ENCODE measurements at regions not wholly inside any gene's neighbourhood (a gene's known extent, or its start where the extent isn't known, plus 50 kb on each side); places are given as distances from the start of the nearest gene placed in this dataset.

GRCh38 chr22:47716890-47717615, 954.6 kb downstream of the TBC1D22A start:
- no peak overlapping the region for H3K27ac ChIP-seq

GRCh38 chr22:47715866-47716578, 953.6 kb downstream of the TBC1D22A start:
- no peak for TF ChIP-seq ZFX (IDR thresholded peaks at IDR 0.05; ENCODE audit: borderline replicate concordance)
- TF ChIP-seq, protein P1, sequence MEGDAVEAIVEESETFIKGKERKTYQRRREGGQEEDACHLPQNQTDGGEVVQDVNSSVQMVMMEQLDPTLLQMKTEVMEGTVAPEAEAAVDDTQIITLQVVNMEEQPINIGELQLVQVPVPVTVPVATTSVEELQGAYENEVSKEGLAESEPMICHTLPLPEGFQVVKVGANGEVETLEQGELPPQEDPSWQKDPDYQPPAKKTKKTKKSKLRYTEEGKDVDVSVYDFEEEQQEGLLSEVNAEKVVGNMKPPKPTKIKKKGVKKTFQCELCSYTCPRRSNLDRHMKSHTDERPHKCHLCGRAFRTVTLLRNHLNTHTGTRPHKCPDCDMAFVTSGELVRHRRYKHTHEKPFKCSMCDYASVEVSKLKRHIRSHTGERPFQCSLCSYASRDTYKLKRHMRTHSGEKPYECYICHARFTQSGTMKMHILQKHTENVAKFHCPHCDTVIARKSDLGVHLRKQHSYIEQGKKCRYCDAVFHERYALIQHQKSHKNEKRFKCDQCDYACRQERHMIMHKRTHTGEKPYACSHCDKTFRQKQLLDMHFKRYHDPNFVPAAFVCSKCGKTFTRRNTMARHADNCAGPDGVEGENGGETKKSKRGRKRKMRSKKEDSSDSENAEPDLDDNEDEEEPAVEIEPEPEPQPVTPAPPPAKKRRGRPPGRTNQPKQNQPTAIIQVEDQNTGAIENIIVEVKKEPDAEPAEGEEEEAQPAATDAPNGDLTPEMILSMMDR (IDR thresholded peaks at IDR 0.05): no peak
- no peak overlapping the region for H3K27ac ChIP-seq

More at GRCh38 chr22:47716890-47717615, 954.6 kb downstream of the TBC1D22A start:
- no peak for TF ChIP-seq ZFX (IDR thresholded peaks at IDR 0.05; ENCODE audit: borderline replicate concordance)
- TF ChIP-seq, protein P1 (IDR thresholded peaks at IDR 0.05): no peak

DNA sequence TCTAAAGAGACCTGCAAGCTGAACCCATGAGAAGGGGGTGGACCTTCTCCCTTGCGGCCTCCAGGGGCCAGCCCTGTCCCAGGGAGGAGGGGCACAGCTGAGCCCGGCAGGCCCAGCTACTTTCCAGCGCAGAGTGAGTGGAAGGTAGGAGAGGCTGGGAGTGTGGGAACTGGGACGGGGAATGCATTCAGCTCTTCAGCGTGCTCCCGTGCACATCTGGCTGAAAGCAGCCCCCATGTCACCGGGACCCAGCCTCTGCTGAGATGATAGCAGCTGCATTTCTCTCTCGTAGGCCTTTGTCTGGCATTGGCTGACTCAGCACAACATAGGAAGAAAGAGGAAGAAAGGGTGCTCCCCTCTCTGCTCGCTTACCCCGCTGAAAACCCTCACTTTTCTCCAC, 951.5 kb downstream of the TBC1D22A start:
- H3K27ac ChIP-seq: no peak overlapping the region
- TF ChIP-seq, protein P1 (IDR thresholded peaks at IDR 0.05): no peak
- TF ChIP-seq ZFX (IDR thresholded peaks at IDR 0.05; ENCODE audit: borderline replicate concordance): no peak

GRCh38 chr22:47710135-47710534, 947.7 kb downstream of the TBC1D22A start:
- H3K27ac ChIP-seq: no peak overlapping the region
- no peak for TF ChIP-seq ZFX (IDR thresholded peaks at IDR 0.05; ENCODE audit: borderline replicate concordance)
- TF ChIP-seq, protein P1 (IDR thresholded peaks at IDR 0.05): no peak

- no peak for TF ChIP-seq ZFX (IDR thresholded peaks at IDR 0.05; ENCODE audit: borderline replicate concordance)
- TF ChIP-seq, protein P1 (IDR thresholded peaks at IDR 0.05): no peak
- H3K27ac ChIP-seq: no peak overlapping the region
Measured at GRCh38 chr22:47705350-47705749, 942.9 kb downstream of the TBC1D22A start.

DNA sequence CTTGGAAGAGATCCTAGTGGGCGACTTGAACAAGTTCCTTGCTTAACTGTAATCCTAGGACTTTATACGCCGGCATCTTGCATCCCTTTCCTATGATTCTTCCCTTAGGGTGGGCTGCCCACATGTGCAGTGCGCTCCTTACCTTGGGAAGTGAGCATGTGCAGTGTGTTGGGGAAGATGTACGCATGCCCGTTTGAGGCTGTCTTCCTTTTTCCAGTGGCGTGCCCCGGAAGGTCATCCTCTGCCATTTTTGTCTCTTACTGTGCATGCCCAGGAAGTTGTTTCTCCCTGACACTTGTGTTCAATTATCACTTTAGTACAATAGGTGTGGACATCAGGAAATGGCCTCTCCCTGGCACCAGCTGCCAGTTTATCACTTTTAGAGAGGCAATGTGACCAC, 936.5 kb downstream of the TBC1D22A start:
- H3K27ac ChIP-seq: no peak overlapping the region
- TF ChIP-seq, protein P1 (IDR thresholded peaks at IDR 0.05): no peak
- no peak for TF ChIP-seq ZFX (IDR thresholded peaks at IDR 0.05; ENCODE audit: borderline replicate concordance)

DNA sequence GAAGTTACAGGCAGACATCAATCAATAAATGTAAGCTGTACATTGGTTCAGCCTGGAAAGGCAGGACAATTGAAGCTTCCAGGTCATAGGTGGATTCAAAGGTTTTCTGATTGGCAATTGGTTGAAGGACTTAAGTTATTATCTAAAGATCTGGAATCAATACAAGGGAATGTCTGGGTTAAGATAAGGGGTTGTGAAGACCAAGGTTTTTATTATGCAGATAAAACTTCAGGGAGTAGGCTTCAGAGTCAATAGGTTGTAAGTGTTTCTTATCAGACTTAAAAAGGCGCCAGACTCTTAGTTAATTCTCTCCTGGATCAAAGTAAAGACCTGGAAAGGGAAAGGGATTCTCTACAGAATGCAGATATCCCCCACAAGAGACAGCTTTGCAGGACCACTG, 935.4 kb downstream of the TBC1D22A start:
- TF ChIP-seq, protein P1 (IDR thresholded peaks at IDR 0.05): no peak
- no peak for TF ChIP-seq ZFX (IDR thresholded peaks at IDR 0.05; ENCODE audit: borderline replicate concordance)
- H3K27ac ChIP-seq: no peak overlapping the region
